HG03064 (cell line): ENCODE measurements at regions not wholly inside any gene's neighbourhood (a gene's known extent, or its start where the extent isn't known, plus 50 kb on each side); places are given as distances from the start of the nearest gene placed in this dataset.

Experiments
- ATAC-seq: cut with Tn5 transposase; IDR thresholded peaks from one replicate; pipeline ENCODE4 v1.9.1; 2021; ENCODE audit warnings: low read depth; ENCODE audit not compliant: unreplicated experiment

DNA sequence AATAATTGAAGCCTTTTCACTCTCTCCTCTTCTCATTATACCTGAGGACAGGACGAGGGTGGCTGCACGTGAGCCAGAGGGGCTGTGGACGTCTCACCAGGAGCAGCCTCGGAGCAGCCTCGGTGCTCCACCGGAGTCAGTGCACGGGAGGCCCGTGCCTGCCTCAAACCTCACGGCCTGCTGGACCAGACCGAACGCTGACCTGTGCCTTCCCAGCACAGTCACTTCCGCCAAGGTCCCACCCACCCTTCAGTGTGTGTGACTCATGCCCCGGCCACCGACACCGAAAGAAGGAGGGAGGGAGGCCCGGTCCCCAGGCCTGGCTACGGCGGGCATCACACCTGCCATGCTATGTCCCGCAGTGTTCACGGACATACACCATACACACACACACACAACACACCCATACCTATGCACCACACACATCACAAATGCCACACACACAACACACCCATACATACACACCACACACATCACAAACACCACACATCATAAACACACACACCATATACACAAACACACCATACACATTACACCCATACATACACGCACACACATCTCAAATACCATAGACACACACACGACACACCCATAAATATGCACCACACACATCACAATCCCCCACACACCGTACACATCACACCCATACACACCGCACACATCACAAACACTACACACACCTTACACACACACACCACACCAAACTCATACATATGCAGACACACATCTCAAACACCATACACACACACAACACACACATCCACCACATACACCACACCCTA is 1506.5 kb downstream of the TBC1D22A start:
- no peak for ATAC-seq

DNA sequence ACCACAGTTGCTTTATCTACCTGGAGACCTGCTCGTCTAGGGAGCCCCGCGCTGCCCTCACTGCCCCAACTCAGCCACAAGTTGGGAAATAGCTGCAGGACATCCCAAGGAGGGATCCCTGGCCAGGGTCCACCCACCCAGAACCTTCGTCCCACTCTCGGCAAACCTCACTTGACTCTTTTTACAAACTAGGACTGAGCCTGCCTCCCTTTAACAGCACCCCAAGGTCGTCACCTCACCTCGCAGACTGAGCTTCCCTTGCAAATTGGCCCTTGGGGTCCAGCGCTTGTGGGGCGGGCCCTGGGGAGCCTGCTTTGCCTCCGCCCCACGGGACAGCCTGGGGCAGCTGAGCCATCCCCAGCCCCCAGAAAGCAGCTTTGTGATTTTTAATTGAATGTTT is 1505.8 kb downstream of the TBC1D22A start:
- no peak for ATAC-seq

DNA sequence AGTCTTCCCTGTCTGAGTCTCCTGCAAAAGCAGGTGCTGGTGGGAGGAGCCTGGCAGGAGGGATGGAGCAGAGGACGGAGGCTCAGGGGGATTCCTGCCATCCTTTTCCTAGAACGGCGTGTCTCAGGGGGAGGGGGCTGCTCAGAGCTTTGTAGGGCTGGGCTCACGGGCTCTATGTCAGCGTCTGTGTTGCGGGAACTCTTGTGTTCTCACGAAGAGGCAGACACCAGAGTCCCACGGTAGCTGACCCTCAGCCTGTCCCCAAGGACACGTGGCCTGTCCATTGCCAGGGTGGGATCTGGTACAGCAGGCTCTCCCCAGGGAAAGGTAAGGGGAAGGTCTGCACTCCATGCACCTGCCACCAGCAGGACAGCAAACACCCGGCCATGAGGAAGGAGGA is 1505.2 kb downstream of the TBC1D22A start:
- ATAC-seq, result no peak

DNA sequence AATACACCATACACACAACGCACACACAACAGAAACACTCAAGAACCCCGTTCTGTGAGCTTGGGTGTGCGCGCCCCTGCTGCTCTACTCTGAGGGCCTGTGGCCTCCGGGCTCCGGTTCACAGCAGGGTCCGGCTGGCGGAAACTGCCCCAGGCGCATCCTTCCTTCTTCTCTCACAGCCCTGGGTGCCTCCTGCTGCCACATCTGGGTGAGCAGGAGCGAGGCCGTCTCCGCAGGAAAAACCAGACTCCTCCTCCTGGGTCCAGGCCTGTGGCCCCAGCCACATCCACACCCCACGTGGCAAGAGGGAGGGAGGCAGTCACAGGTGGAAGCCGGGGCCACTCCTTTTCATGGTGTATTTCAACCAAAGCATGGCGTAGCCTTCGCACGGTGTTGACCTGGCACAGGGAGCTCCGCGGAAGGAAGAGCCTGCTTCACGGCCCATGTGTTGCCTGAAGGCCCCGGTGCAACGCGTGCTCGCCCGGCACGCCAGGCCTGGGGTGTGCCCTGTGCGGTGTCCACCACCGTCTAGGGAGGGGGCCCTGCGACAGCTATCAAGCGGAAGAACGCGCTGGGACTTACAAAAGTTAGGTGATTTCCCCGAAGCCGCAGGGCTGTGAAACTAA is 1502.7 kb downstream of the TBC1D22A start:
- no peak for ATAC-seq

DNA sequence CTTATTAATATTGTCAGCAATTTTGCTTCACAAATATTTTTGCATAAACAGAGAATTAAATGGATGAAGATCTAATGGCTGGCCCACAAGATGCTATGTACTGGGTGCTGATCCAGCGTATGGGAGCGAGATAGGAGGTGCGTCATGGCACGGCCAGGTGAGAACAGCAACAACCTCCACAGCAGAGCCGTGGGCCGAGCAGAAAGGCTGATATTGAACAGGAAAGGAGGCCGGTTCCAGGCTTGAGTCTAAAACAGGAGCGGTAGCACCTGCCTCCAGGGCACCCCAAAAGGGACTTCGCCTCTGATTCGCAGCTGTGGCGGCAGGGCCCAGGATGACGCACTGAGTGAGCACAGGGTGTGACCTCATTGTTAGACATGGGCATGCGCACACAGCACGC is 1502.1 kb downstream of the TBC1D22A start:
- ATAC-seq, result no peak

DNA sequence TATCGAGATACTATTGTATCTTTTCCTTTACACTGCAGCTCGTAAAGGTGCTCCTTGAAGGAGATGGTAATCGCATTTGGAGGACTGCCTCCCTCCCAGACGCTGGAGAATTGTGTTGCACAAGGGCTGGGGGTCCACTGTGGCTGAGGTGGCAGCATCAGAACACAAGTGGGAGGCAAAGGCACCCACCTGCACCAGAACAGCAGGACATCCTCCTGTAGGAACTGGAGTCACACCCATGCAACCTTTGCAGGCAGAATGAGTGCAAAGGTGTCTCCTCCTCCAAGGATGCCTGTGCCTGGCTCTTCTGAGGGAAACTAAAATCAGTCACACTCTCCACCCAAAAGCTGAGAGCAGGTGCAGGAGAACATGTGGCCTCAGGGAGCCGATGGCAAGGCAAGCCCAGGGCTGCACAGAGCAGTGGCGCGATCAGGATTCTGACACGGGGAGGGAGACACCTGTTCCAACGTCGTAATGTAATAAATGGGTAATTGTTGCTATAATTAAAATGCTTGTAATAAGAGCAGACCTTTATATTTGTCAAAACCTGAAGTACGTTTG is 1501.4 kb downstream of the TBC1D22A start:
- ATAC-seq, result no peak

DNA sequence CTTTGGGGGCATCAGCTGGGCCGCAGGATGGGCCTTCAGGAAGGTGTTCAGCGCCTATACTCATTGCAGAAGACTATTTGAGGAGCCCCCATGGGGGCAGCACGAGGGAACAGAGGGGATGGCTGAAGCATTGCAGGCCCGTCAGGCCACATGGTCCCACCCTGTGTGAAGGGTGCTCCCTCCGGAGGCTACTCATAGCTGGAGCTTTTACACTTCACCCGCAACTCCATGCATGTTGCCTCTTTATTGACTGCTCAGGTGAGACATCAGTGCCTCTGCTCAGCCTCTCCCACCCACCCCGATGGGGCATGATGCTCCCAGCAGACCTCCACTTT is 1500.9 kb downstream of the TBC1D22A start:
- ATAC-seq, result no peak

DNA sequence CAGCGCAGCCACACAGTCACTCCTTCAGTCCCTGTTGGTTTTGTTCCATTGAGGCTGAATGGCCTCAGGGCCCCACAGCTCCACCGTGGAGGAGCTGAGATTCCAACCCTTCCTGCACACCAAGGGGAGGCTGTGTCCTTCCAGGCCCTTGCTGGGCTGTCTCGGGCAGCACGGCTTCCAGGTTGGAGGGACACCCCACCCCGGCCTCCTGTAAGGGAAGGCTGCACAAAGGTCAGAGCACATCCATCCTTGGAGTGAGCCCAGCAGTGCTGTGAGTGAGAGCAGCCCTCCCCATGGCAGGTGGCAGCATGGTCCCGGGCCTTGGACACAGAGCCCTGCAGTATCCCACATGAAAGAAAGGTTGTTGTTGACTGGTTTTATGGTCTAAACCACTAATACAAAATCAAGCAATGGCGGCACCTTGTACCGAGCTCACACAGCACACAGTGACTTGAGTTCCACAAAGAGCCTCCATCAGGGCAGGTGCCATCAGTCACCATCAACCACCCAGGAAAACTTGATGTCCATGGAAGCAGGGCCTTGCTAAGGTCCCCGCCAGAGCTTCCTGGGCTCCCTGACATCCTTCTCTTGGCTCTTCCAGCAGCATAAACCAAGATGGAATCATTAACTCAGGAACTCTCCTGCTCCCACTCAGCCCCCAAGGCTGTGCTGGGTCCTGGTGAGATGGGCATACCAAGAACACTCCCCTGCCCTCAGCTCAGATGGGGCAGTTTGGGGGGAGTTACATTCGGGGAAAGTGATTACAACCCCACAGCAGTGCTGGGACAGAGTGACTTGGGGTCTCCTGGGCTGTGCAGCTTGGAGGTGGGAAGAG is 1500.4 kb downstream of the TBC1D22A start:
- no peak for ATAC-seq

DNA sequence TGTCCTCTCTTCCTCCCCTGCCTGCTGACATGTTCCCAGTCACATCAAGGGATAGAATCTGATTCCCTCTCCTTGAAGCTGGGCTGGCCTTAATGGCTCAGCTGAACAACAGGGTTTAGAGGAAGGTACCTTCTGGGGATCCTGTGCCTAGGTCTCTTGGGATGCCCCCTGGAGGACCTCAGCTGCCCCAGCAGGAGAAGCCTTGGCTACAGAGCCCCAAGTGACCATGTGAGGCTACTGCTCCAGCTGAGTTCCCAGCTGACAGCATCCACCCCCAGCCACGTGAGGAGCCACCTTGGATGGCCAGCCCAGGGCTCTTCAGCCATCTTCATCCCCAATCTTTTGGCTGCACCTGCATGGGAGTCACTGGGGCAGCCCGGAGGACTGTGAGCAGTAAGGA is 1499.3 kb downstream of the TBC1D22A start:
- no peak for ATAC-seq

DNA sequence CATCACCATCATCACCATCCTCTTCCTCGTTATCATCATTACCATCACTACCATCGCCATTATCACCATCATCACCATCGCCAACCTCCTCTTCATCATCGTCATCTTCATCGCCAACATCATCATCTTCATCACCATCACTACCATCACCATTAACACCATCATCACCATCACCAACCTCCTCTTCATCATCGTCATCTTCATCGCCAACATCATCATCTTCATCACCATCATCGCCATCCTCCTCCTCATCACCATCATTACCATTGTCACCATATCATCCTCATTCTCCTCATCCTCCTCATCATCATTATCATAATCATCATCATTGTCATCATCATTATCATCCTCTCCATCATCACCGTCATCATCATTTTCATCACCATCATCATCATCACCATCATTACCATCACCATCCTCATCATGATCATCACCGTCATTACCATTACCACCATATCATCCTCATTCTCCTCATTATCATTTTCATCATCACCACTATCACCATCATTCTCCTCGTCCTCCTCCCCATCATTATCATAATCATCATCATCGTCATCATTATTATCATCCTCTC is 1498.7 kb downstream of the TBC1D22A start:
- no peak for ATAC-seq

DNA sequence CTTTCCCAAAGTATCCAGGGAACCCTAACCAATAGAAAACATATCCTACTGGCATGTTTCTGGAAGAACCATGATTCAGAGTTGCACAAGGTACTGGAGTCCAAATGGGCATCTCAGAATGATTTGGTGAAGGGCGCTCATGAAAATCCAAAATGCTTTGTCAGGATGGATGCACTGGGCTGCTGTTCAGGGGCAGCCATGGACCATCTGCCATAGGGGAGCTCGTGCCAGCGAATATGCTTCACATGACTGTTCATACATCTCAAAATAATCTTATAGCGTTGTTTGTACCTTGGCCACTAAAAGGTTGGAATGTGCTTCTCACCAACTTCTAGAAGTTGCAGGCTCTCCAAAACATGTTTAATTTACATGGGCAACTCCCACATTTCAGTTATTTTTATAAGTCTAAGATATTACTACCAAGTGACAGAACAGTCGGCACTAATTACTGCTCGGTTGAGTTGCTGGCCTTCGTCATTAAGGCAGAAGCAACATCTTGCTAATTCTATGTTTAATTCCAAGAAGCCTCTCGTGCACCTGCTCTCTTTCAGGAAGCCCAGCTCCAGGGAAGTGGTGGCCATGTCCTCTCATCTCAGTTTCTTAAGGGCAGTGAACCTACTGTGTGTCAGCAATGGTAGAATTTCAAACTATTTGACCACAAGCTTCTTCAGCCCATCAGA is 1497.7 kb downstream of the TBC1D22A start:
- ATAC-seq, result no peak

DNA sequence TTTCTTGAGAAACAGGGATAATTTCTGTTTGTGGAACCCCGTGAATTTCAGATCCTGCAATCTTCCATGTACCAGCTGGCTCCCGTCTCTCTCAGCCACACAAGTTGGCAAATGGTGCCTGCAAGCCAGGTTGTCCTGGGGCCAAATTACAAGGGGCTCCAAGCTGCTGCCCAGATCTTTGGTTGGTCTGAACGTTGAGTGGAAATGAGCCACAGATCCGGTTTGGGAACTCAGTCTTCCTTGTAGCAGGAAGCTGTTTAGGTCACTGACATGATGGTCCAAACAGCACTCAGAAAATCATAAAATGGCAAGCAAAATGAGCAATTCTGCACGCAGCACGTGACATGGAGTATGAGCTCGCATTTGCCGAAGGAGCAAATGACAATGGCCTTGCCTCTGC is 1496.4 kb downstream of the TBC1D22A start:
- no peak for ATAC-seq

DNA sequence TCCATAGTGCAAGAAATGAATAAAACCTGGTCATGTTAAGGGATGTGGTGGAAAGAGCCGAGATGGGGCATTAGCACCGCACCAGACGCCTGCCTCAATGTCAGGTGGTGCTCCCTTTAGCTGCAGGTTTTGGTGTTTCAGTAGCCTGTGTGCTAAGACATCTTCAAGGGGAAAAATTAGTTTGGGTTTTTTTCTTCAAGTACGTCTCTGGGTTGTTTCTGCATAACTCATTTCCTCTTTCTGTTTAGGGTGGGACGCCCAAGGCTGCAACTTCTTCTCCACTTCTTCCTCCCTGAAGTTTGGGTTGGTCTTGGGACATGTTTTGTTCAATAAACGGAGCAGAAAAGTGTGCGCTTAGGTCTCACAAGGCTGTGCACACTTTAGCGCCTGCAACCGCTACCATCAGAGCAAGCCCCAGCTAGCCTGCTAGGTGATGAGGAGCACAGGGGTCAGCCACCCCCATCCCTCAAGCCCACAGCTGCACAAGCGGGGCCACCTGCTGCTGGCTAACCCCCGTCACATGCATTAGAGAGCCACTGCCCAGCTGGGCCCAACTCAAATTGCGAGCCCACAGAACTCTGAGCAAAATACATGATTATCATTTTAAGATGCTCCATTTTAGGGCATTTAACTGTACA is 1495.7 kb downstream of the TBC1D22A start:
- no peak for ATAC-seq

DNA sequence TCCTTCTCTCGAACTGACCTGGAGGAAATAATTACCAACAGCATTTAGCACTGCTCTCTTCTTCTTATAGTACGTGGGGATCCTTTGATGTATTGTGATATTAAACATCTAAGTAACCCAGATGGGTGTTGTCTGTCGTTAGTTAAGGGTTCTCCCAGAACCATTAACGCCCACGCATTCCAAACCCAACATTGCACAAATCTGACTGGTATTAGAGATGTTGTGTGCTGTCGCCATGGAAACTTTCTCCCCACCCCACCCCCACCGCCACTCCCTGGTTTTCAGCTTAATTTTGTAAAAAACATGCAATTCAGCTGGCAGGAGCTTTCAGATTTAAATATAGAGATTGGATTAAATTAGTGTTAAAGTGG is 1495.2 kb downstream of the TBC1D22A start:
- no peak for ATAC-seq

DNA sequence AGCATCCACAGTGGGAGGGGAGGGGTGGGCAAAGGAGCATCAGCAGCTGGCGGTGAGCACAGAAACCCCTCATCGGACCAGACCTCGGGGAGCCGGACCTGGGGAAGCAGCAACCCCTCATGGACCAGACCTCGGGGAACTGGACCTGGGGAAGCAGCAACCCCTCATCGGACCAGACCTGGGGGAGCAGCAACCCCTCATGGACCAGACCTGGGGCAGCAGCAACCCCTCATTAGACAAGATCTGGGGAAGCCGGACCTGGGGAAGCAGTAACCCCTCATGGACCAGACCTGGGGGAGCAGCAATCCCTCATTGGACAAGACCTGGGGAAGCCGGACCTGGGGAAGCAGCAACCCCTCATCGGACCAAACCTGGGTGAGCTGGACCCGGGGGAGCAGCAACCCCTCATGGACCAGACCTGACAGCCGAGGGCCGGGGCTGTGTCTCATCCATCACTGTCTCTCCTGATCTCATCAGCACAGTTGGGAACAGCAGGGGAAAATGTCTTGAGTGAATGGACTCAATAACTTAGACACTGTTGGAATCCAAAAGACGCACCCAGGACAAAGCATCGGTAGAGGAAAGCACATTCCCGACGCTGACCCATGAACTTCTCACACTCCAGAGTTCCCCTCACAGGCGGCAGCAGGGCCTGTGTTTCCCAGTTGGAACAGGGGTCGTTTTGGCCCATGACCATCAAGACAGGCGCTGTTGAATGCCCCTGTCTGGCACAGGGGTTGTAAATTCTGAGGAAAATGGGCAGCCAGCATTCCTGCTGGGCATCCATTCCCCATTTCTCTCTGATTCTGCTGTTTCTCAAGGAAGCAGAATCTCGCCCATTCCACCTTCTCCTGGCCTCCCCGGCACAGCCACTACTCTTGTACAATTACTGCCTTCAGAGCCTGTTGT is 1494.6 kb downstream of the TBC1D22A start:
- ATAC-seq, result no peak

DNA sequence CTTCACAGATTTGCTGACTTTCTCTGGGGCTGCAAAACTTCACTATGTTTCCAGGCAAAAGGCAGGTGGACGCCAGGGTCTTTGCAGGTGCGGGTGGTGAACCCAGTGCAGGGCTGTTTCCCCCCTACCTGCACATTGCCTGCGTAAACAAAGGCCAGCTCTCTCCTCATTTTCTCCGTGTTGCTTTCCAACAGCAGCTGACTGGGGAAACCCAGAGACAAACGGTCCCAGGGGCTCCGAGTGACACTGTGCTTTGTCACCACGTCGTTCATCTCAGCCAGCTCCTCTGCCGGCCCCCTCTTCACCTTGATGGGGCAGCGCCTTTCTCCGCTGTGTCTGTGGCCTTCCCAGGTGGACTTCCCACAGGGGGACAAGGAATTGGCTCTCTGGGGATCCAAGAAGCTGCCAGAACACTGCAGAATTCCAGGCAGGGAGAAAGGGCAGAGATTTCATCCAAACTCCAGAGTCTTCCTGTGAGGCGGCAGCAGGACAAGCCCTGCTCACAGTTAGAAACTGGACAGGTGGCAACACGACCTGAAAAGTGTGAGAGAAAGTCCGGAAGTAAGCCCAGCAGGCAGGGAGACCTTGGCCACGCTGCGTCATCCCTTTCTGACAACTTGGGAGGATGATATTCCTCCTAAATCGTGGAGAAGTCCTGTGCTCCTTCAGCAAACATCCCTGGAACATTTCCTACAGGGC is 1493.7 kb downstream of the TBC1D22A start:
- ATAC-seq, result no peak

DNA sequence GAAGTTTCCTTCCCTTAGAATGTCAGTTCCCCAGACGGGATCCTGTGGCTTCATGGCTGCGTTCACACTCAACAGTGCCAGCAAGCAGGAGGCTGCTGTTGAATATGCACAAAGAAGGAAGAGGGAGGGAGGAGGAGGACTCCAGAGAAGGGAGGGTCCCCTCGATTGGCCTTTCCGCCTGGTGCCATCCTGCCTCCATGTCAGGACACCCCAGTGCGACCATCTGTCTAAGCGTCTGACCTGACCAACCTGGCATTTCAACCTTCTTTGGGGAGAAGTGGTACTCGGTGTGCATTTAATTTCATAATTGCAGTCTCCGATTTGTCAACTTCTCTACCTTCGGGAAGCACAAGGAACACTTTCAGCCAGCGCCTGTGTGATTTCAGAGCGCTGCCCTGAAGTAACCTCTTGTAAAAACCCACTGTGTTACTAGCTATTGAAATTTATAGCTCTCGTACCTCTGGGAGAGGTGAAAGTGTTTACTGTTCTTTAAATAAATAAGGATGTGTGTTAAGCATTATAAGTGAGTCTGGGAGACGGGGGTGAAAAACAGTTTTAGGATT is 1491.9 kb downstream of the TBC1D22A start:
- no peak for ATAC-seq

DNA sequence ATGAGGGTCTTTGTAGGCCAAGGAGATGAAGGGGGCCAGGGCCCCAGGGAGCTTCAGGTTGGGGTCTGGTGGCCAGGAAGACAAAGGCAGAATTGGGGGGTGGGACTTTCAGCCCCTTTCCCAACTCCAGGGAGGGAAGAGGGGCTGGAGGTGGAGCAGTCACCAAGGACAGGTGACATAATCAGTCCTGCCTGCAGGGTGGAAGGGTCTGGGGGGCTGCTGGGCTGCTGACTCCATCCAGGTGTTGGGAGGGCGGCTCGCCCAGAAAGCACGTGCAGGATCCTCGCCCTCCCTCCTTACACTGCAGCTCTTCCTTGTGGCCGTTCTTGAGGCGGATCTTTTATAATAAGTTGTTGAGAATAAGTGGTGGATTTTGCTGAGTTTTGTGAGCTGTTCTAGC is 1491.1 kb downstream of the TBC1D22A start:
- no peak for ATAC-seq
